ENCODE measurements at regions not wholly inside any gene's neighbourhood (a gene's known extent, or its start where the extent isn't known, plus 50 kb on each side); places are given as distances from the start of the nearest gene placed in this dataset.

DNA sequence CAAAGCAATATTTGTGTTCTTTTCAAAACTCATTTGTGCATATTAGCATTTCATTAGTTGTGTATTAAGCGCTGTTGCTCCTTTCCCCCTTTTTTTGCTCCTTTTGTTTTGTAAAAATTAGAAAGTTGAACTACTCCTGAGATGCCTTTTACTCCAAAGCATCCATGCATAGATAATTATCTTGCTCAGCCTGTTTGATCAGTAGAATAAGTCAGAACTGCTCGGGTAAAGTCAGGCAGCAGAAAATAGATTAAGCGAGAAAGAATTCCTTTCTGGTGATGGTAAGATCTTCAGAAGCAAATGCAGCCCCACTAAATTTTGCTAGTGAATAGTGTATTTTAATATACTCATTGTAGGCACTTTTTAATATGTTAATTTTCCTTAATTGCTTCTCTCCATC, 227.1 kb downstream of the TEX36 start:
- Mint-ChIP-seq H3K9me3 (ENCODE audit: unreplicated experiment) (no peaks in the 10 kb centered on the region), H3K27ac (ENCODE audit: unreplicated experiment) (no peak overlapping the region), H3K4me1 (ENCODE audit: low read depth, unreplicated experiment) (peaks cover 6% of the 10 kb centered on the region), H3K27me3 (ENCODE audit: insufficient read depth, unreplicated experiment) (no peaks in the 10 kb centered on the region), H3K36me3 (ENCODE audit: insufficient read depth, unreplicated experiment) (no peaks in the 10 kb centered on the region), H3K4me3 (ENCODE audit: unreplicated experiment) (no peak overlapping the region)
- intact Hi-C loops (cut with micrococcal nuclease; ENCODE audit: unreplicated experiment) = no loop called here
- CTCF ChIA-PET = no interaction called here
- TF ChIP-seq, protein P1, sequence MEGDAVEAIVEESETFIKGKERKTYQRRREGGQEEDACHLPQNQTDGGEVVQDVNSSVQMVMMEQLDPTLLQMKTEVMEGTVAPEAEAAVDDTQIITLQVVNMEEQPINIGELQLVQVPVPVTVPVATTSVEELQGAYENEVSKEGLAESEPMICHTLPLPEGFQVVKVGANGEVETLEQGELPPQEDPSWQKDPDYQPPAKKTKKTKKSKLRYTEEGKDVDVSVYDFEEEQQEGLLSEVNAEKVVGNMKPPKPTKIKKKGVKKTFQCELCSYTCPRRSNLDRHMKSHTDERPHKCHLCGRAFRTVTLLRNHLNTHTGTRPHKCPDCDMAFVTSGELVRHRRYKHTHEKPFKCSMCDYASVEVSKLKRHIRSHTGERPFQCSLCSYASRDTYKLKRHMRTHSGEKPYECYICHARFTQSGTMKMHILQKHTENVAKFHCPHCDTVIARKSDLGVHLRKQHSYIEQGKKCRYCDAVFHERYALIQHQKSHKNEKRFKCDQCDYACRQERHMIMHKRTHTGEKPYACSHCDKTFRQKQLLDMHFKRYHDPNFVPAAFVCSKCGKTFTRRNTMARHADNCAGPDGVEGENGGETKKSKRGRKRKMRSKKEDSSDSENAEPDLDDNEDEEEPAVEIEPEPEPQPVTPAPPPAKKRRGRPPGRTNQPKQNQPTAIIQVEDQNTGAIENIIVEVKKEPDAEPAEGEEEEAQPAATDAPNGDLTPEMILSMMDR (IDR thresholded peaks at IDR 0.05; ENCODE audit: insufficient read depth in 1 of 2, low read depth in 1 of 2, low read length in 1 of 2, severe bottlenecking in 1 of 2, unreplicated experiment in 1 of 2) = no peak
- no TSS peak for BruUV-seq (replicated peaks)
- no peaks in the 10 kb centered on the region for H3K4me1 ChIP-seq
- no peak overlapping the region for H3K4me3 ChIP-seq (ENCODE audit: low read depth, low read length)
- no peaks in the 10 kb centered on the region for H3K36me3 ChIP-seq (ENCODE audit: control insufficient read depth, insufficient read depth, low read length)
- H3K27me3 ChIP-seq (replicated peaks; ENCODE audit: control insufficient read depth, insufficient read depth, low read length) = no peaks in the 10 kb centered on the region
- POLR2A ChIA-PET = no interaction called here
- H3K9me3 ChIP-seq = no peaks in the 10 kb centered on the region
- no peak for DNase-seq

DNA sequence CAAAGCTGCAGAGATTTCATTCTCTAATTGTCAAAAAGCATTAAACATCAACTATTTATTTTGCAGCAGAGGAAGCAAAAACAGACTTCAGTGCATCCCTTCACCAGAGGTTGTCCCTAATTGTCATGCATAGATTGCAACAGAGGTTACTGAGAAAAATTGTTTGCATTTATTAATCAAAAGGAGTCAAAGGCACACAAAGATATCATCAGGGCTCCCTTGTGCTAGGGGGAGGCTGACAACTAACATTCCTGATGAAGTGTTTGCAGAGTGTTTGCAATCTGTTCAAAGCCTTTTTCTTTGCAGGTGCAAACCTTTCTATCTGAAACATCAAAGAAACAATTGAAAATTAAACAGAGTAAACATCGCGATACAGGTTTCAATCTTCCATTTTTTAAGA, 227.5 kb downstream of the TEX36 start:
- H3K27me3 ChIP-seq (replicated peaks; ENCODE audit: control insufficient read depth, insufficient read depth, low read length) = no peaks in the 10 kb centered on the region
- H3K4me3 ChIP-seq (ENCODE audit: low read depth, low read length) = no peak overlapping the region
- H3K4me1 ChIP-seq = no peaks in the 10 kb centered on the region
- no peak overlapping the region for H3K27ac Mint-ChIP-seq (ENCODE audit: unreplicated experiment)
- ChIA-PET POLR2A (no interaction called here), CTCF (no interaction called here)
- H3K36me3 Mint-ChIP-seq (ENCODE audit: insufficient read depth, unreplicated experiment) = no peaks in the 10 kb centered on the region
- H3K9me3 Mint-ChIP-seq (ENCODE audit: unreplicated experiment) = no peaks in the 10 kb centered on the region
- H3K4me1 Mint-ChIP-seq (ENCODE audit: low read depth, unreplicated experiment) = peaks cover 6% of the 10 kb centered on the region
- no peaks in the 10 kb centered on the region for H3K27me3 Mint-ChIP-seq (ENCODE audit: insufficient read depth, unreplicated experiment)
- peak in 1 of 2 experiments; percentile 12 for DNase-seq
- intact Hi-C loops (cut with micrococcal nuclease; ENCODE audit: unreplicated experiment) = no loop called here
- no peaks in the 10 kb centered on the region for H3K9me3 ChIP-seq
- H3K36me3 ChIP-seq (ENCODE audit: control insufficient read depth, insufficient read depth, low read length) = no peaks in the 10 kb centered on the region
- TF ChIP-seq, protein P1 (IDR thresholded peaks at IDR 0.05; ENCODE audit: insufficient read depth in 1 of 2, low read depth in 1 of 2, low read length in 1 of 2, severe bottlenecking in 1 of 2, unreplicated experiment in 1 of 2) = no peak
- BruUV-seq (replicated peaks) = no TSS peak
- H3K4me3 Mint-ChIP-seq (ENCODE audit: unreplicated experiment) = no peak overlapping the region

DNA sequence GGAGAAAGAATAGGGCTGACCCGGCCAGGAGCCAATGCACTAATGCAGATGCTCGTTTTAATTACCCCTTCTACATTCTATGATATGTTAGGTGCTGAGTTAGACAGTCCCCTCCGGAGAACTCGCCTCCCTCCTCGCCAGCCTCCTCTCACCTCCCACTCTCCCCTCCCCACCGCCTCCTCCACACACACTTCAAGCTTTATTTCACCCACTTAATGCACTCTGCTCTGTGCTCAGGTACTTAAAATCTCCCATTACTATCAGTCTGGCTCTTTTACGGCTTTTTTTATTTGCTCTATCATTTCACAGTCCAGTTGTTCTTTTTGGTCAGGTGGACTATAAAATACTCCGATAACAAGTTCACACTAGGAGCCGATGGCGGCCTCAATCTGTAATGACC, 231.6 kb downstream of the TEX36 start:
- Histone ChIP-seq H3K4me3 (ENCODE audit: low read depth, low read length) (no peak overlapping the region), H3K4me1 (no peaks in the 10 kb centered on the region), H3K36me3 (ENCODE audit: control insufficient read depth, insufficient read depth, low read length) (no peaks in the 10 kb centered on the region), H3K9me3 (no peaks in the 10 kb centered on the region), H3K27me3 (replicated peaks; ENCODE audit: control insufficient read depth, insufficient read depth, low read length) (no peaks in the 10 kb centered on the region)
- Mint-ChIP-seq H3K4me3 (ENCODE audit: unreplicated experiment) (no peak overlapping the region), H3K27ac (ENCODE audit: unreplicated experiment) (no peak overlapping the region), H3K9me3 (ENCODE audit: unreplicated experiment) (no peaks in the 10 kb centered on the region), H3K36me3 (ENCODE audit: insufficient read depth, unreplicated experiment) (no peaks in the 10 kb centered on the region), H3K27me3 (ENCODE audit: insufficient read depth, unreplicated experiment) (no peaks in the 10 kb centered on the region), H3K4me1 (ENCODE audit: low read depth, unreplicated experiment) (peaks cover 6% of the 10 kb centered on the region)
- POLR2A ChIA-PET = interaction anchor here (0.5 kb wide), 1 partner anchor 177 kb away, joined by 3 read pairs; no protein-coding TSS in a partner anchor
- intact Hi-C loops (cut with micrococcal nuclease; ENCODE audit: unreplicated experiment) = no loop called here
- TF ChIP-seq, protein P1 (IDR thresholded peaks at IDR 0.05; ENCODE audit: insufficient read depth in 1 of 2, low read depth in 1 of 2, low read length in 1 of 2, severe bottlenecking in 1 of 2, unreplicated experiment in 1 of 2) = no peak
- no peak for DNase-seq
- no TSS peak for BruUV-seq (replicated peaks)
- CTCF ChIA-PET = no interaction called here
